ENCODE measurements at regions not wholly inside any gene's neighbourhood (a gene's known extent, or its start where the extent isn't known, plus 50 kb on each side); places are given as distances from the start of the nearest gene placed in this dataset.
A peak's percentile ranks its signal among the peaks of the same experiment; 100 is the strongest.
"Not testable (repeated sequence)": the region's sequence is repeated elsewhere in the genome, so short reads cannot be mapped to it uniquely, and the experiment has no call there.

GRCh38 chr14:106001277-106001676, 474.9 kb downstream of the TMEM121 start:
- H3K4me2 ChIP-seq (ENCODE audit: low read depth, low read length); H3K27me3 ChIP-seq (ENCODE audit: control insufficient read depth in 1 of 2, insufficient read depth in 2 of 2, low read length in 2 of 2); POLR2A ChIA-PET; ATAC-seq; H3K9ac ChIP-seq (ENCODE audit: insufficient read depth, low read depth, low read length); H3K4me1 ChIP-seq (ENCODE audit: insufficient read depth, low read length); H4K20me1 ChIP-seq (ENCODE audit: insufficient read depth, low read length); CTCF ChIA-PET (ENCODE audit: low intra/inter-chr PET ratio, low total read pairs); intact Hi-C loops (cut with micrococcal nuclease; ENCODE audit: unreplicated experiment); DNase-seq (ENCODE audit: low spot score); H3K36me3 ChIP-seq (replicated peaks in 1 of 2; ENCODE audit: control insufficient read depth in 1 of 2, insufficient read depth in 2 of 2, low read length in 2 of 2); H2AFZ ChIP-seq (ENCODE audit: low read length); BruUV-seq (replicated peaks); FAIRE-seq; H3K4me3 ChIP-seq (replicated peaks in 1 of 3; ENCODE audit: insufficient read depth in 1 of 3, low read depth in 2 of 3, low read length in 3 of 3); in situ Hi-C loops (cut with HindIII; ENCODE audit: extremely low pct_ligation_motif_present, low pct_unique_long_range_greater_than_20kb); H3K79me2 ChIP-seq (ENCODE audit: insufficient read depth, low read length); H3K27ac ChIP-seq (ENCODE audit: extremely low read length, insufficient read depth, low read length): not testable (repeated sequence)
- no CpG with 5 or more reads among the region's 3 CpGs for WGBS (ENCODE audit: low lambda C conversion rate)
- peaks cover 15% of the 10 kb centered on the region for H3K9me3 ChIP-seq (ENCODE audit: low read length)
- peak; percentile 58 for TF ChIP-seq CTCF (CRISPR knock-in tag; IDR thresholded peaks at IDR 0.05)

- Histone ChIP-seq H3K27me3 (ENCODE audit: control insufficient read depth in 1 of 2, insufficient read depth in 2 of 2, low read length in 2 of 2) (no peaks in the 10 kb centered on the region), H3K27ac (ENCODE audit: extremely low read length, insufficient read depth, low read length) (no peak overlapping the region), H3K4me3 (replicated peaks in 1 of 3; ENCODE audit: insufficient read depth in 1 of 3, low read depth in 2 of 3, low read length in 3 of 3) (no peak overlapping the region), H3K9me3 (ENCODE audit: low read length) (peaks cover 15% of the 10 kb centered on the region), H3K4me2 (ENCODE audit: low read depth, low read length) (no peak overlapping the region), H3K36me3 (replicated peaks in 1 of 2; ENCODE audit: control insufficient read depth in 1 of 2, insufficient read depth in 2 of 2, low read length in 2 of 2) (no peaks in the 10 kb centered on the region), H4K20me1 (ENCODE audit: insufficient read depth, low read length) (no peaks in the 10 kb centered on the region), H3K9ac (ENCODE audit: insufficient read depth, low read depth, low read length) (no peak overlapping the region), H3K79me2 (ENCODE audit: insufficient read depth, low read length) (no peaks in the 10 kb centered on the region), H2AFZ (ENCODE audit: low read length) (no peak overlapping the region), H3K4me1 (ENCODE audit: insufficient read depth, low read length) (no peaks in the 10 kb centered on the region)
- ChIA-PET POLR2A (no interaction called here), CTCF (ENCODE audit: low intra/inter-chr PET ratio, low total read pairs) (no interaction called here)
- in situ Hi-C loops (cut with HindIII; ENCODE audit: extremely low pct_ligation_motif_present, low pct_unique_long_range_greater_than_20kb) (no loop called here), intact Hi-C loops (cut with micrococcal nuclease; ENCODE audit: unreplicated experiment) (no loop called here)
- ATAC-seq (no peak), DNase-seq (ENCODE audit: low spot score) (no peak), FAIRE-seq (no peak)
- TF ChIP-seq GRHL1 (CRISPR knock-in tag; conservative IDR thresholded peaks at IDR 0.05) (no peak), CSRNP2 (CRISPR knock-in tag; conservative IDR thresholded peaks at IDR 0.05; ENCODE audit: low read depth) (no peak), ZNF598 (CRISPR knock-in tag; IDR thresholded peaks at IDR 0.05; ENCODE audit: borderline replicate concordance) (no peak), E2F2 (CRISPR knock-in tag; IDR thresholded peaks at IDR 0.05; ENCODE audit: borderline replicate concordance) (no peak)
- BruUV-seq (replicated peaks), result no TSS peak
These were observed 477.0 kb downstream of the TMEM121 start for GRCh38 chr14:106003351-106003750.

All from HepG2 (cell line).